ENCODE measurements at regions not wholly inside any gene's neighbourhood (a gene's known extent, or its start where the extent isn't known, plus 50 kb on each side); places are given as distances from the start of the nearest gene placed in this dataset.

DNA sequence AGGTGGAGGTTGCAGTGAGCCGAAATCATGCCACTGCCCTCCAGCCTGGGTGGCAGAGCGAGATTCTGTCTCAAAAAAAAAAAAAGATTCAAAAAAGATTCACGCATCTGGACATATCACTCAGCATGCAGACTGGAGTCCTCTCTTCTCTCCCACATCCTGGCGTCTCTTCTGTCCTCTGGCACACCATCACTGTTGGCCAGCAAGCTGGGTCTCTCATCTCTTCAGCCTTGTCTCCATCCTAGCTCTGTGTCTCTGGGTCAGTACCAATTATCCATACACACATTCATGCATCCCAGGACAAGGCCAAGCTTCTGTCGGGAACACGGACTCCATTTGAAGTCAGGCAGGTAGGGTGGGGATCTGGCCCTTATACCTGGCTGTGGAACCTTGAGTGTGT is 105.5 kb upstream of the MAP1LC3B2 start:
- Mint-ChIP-seq H3K27ac (no peak overlapping the region), H3K4me1 (peaks cover 23% of the 10 kb centered on the region), H3K4me3 (no peak overlapping the region), H3K27me3 (no peaks in the 10 kb centered on the region), H3K36me3 (ENCODE audit: low read depth) (no peaks in the 10 kb centered on the region), H3K9me3 (no peaks in the 10 kb centered on the region)
- ATAC-seq (ENCODE audit: low read depth) (no peak), DNase-seq (no peak)
- ChIA-PET CTCF (no interaction called here), POLR2A (interaction anchor here (0.6 to 2.2 kb wide), 2 partner anchors 106 to 175 kb away, joined by 6 to 11 read pairs; partner anchors contain the start of gene MAP1LC3B2)
- TF ChIP-seq, protein P1, sequence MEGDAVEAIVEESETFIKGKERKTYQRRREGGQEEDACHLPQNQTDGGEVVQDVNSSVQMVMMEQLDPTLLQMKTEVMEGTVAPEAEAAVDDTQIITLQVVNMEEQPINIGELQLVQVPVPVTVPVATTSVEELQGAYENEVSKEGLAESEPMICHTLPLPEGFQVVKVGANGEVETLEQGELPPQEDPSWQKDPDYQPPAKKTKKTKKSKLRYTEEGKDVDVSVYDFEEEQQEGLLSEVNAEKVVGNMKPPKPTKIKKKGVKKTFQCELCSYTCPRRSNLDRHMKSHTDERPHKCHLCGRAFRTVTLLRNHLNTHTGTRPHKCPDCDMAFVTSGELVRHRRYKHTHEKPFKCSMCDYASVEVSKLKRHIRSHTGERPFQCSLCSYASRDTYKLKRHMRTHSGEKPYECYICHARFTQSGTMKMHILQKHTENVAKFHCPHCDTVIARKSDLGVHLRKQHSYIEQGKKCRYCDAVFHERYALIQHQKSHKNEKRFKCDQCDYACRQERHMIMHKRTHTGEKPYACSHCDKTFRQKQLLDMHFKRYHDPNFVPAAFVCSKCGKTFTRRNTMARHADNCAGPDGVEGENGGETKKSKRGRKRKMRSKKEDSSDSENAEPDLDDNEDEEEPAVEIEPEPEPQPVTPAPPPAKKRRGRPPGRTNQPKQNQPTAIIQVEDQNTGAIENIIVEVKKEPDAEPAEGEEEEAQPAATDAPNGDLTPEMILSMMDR (IDR thresholded peaks at IDR 0.05), result no peak
- intact Hi-C loops (cut with micrococcal nuclease), result no loop called here

- POLR2A ChIA-PET, result interaction anchor here (2.2 kb wide), 1 partner anchor 105 kb away, joined by 11 read pairs; the partner anchor contains the start of gene MAP1LC3B2
- TF ChIP-seq, protein P1 (IDR thresholded peaks at IDR 0.05), result no peak
- intact Hi-C loops (cut with micrococcal nuclease), result no loop called here
- DNase-seq (no peak), ATAC-seq (ENCODE audit: low read depth) (no peak)
- no peak overlapping the region for H3K4me3 Mint-ChIP-seq
- H3K27me3 Mint-ChIP-seq, result no peaks in the 10 kb centered on the region
- H3K36me3 Mint-ChIP-seq (ENCODE audit: low read depth), result no peaks in the 10 kb centered on the region
- H3K9me3 Mint-ChIP-seq, result no peaks in the 10 kb centered on the region
- peaks cover 28% of the 10 kb centered on the region for H3K4me1 Mint-ChIP-seq
- H3K27ac Mint-ChIP-seq, result no peak overlapping the region
- CTCF ChIA-PET, result no interaction called here
Measured at GRCh38 chr12:116454076-116454475, 105.1 kb upstream of the MAP1LC3B2 start.

- no peaks in the 10 kb centered on the region for H3K36me3 Mint-ChIP-seq (ENCODE audit: low read depth)
- no peak for DNase-seq
- H3K4me3 Mint-ChIP-seq, result no peak overlapping the region
- TF ChIP-seq, protein P1 (IDR thresholded peaks at IDR 0.05), result no peak
- H3K27ac Mint-ChIP-seq, result no peak overlapping the region
- H3K4me1 Mint-ChIP-seq, result peaks cover 36% of the 10 kb centered on the region
- intact Hi-C loops (cut with micrococcal nuclease), result loop anchor here (5.0 kb wide), 2 partner anchors 137 to 178 kb away; partner anchors contain the start of gene MED13L
- ChIA-PET CTCF (no interaction called here), POLR2A (interaction anchor here (0.5 kb wide), 1 partner anchor 11 kb away, joined by 5 read pairs; no protein-coding TSS in a partner anchor)
- H3K9me3 Mint-ChIP-seq, result no peaks in the 10 kb centered on the region
- H3K27me3 Mint-ChIP-seq, result no peaks in the 10 kb centered on the region
- no peak for ATAC-seq (ENCODE audit: low read depth)
Measured at GRCh38 chr12:116454950-116455447, 104.2 kb upstream of the MAP1LC3B2 start.

- ATAC-seq (ENCODE audit: low read depth), result no peak
- Mint-ChIP-seq H3K4me3 (no peak overlapping the region), H3K4me1 (peaks cover 38% of the 10 kb centered on the region), H3K27ac (no peak overlapping the region), H3K36me3 (ENCODE audit: low read depth) (no peaks in the 10 kb centered on the region), H3K9me3 (no peaks in the 10 kb centered on the region), H3K27me3 (no peaks in the 10 kb centered on the region)
- ChIA-PET POLR2A (interaction anchor here (1.0 kb wide), 1 partner anchor 104 kb away, joined by 4 read pairs; no protein-coding TSS in a partner anchor), CTCF (no interaction called here)
- no peak for DNase-seq
- TF ChIP-seq, protein P1 (IDR thresholded peaks at IDR 0.05), result no peak
- intact Hi-C loops (cut with micrococcal nuclease), result loop anchor here (5.0 kb wide), 2 partner anchors 137 to 178 kb away; partner anchors contain the start of gene MED13L
Measured at GRCh38 chr12:116455540-116456329, 103.4 kb upstream of the MAP1LC3B2 start.

All from activated B cell treated with CpG ODN at 0.5 μM for 24 hours (primary cell).